Immature natural killer cell (primary cell): ENCODE measurements at regions not wholly inside any gene's neighbourhood (a gene's known extent, or its start where the extent isn't known, plus 50 kb on each side); places are given as distances from the start of the nearest gene placed in this dataset.

Experiments used
- DNase-seq, 3 donors: peaks; one replicate each; pipeline ENCODE4 v3.0.0; 2022; ENCODE audit warnings: mixed read lengths in 1 of 3
- H3K27ac Mint-ChIP-seq, 6 donors: one replicate each; pipeline ENCODE4 v1.8.0; 2020; ENCODE audit warnings: mixed read lengths in 6 of 6, mild to moderate bottlenecking in 5 of 6, inconsistent platforms in 4 of 6, moderate library complexity in 3 of 6
- H3K27me3 Mint-ChIP-seq, 3 donors: one replicate each; pipeline ENCODE4 v1.8.0; 2020 to 2021; ENCODE audit warnings: low read depth in 3 of 3, mild to moderate bottlenecking in 3 of 3, mixed read lengths in 3 of 3, moderate library complexity in 3 of 3, inconsistent platforms in 1 of 3
- H3K36me3 Mint-ChIP-seq, 3 donors: one replicate each; pipeline ENCODE4 v1.8.0; 2020; ENCODE audit warnings: mixed read lengths in 3 of 3, inconsistent platforms in 2 of 3, mild to moderate bottlenecking in 2 of 3
- H3K4me1 Mint-ChIP-seq, 2 donors: one replicate each; pipeline ENCODE4 v1.8.0; 2020; ENCODE audit warnings: inconsistent platforms in 2 of 2, mild to moderate bottlenecking in 2 of 2, mixed read lengths in 2 of 2, moderate library complexity in 1 of 2
- H3K4me3 Mint-ChIP-seq, 5 donors: one replicate each; pipeline ENCODE4 v1.8.0; 2020; ENCODE audit warnings: mild to moderate bottlenecking in 5 of 5, mixed read lengths in 5 of 5, inconsistent platforms in 3 of 5, moderate library complexity in 3 of 5
- H3K9me3 Mint-ChIP-seq, 6 donors: one replicate each; pipeline ENCODE4 v1.8.0; 2020; ENCODE audit warnings: mild to moderate bottlenecking in 6 of 6, mixed read lengths in 6 of 6, inconsistent platforms in 4 of 6, moderate library complexity in 3 of 6

- Mint-ChIP-seq H3K9me3 (no peaks in the 10 kb centered on the region), H3K4me1 (no peaks in the 10 kb centered on the region), H3K36me3 (no peaks in the 10 kb centered on the region), H3K4me3 (no peak overlapping the region), H3K27me3 (peaks cover 2 to 6% (median 4%) of the 10 kb centered on the region in 3 donors), H3K27ac (no peak overlapping the region)
- no peak for DNase-seq
These were observed 129.7 kb upstream of the ZBTB40 start for GRCh38 chr1:22321917-22322316.

- H3K4me3 Mint-ChIP-seq = no peak overlapping the region
- no peaks in the 10 kb centered on the region for H3K4me1 Mint-ChIP-seq
- no peaks in the 10 kb centered on the region for H3K36me3 Mint-ChIP-seq
- H3K9me3 Mint-ChIP-seq = no peaks in the 10 kb centered on the region
- DNase-seq = no peak
- peaks cover 2 to 5% (median 4%) of the 10 kb centered on the region in 3 donors for H3K27me3 Mint-ChIP-seq
- H3K27ac Mint-ChIP-seq = no peak overlapping the region
These were observed 128.4 kb upstream of the ZBTB40 start for GRCh38 chr1:22323141-22323845.

- Mint-ChIP-seq H3K4me1 (no peaks in the 10 kb centered on the region), H3K9me3 (no peaks in the 10 kb centered on the region), H3K27ac (no peak overlapping the region), H3K27me3 (peaks cover 2 to 4% (median 3%) of the 10 kb centered on the region in 3 donors), H3K36me3 (no peaks in the 10 kb centered on the region), H3K4me3 (no peak overlapping the region)
- DNase-seq = no peak
These were observed 127.7 kb upstream of the ZBTB40 start for GRCh38 chr1:22323846-22324504.

GRCh38 chr1:22325531-22326371 is 125.9 kb upstream of the ZBTB40 start:
- peaks cover 0 to 2% (median 2%) of the 10 kb centered on the region in 3 donors for H3K27me3 Mint-ChIP-seq
- no peak for DNase-seq
- no peaks in the 10 kb centered on the region for H3K9me3 Mint-ChIP-seq
- H3K27ac Mint-ChIP-seq = no peak overlapping the region
- H3K4me1 Mint-ChIP-seq = no peaks in the 10 kb centered on the region
- no peak overlapping the region for H3K4me3 Mint-ChIP-seq
- no peaks in the 10 kb centered on the region for H3K36me3 Mint-ChIP-seq

GRCh38 chr1:22326372-22326915 is 125.2 kb upstream of the ZBTB40 start:
- no peak overlapping the region for H3K4me3 Mint-ChIP-seq
- H3K4me1 Mint-ChIP-seq = no peaks in the 10 kb centered on the region
- no peak for DNase-seq
- no peaks in the 10 kb centered on the region for H3K36me3 Mint-ChIP-seq
- no peak overlapping the region for H3K27ac Mint-ChIP-seq
- H3K27me3 Mint-ChIP-seq = peaks cover 0 to 2% (median 2%) of the 10 kb centered on the region in 3 donors
- no peaks in the 10 kb centered on the region for H3K9me3 Mint-ChIP-seq

GRCh38 chr1:22326931-22327330 is 124.7 kb upstream of the ZBTB40 start:
- Mint-ChIP-seq H3K9me3 (no peaks in the 10 kb centered on the region), H3K27ac (no peak overlapping the region), H3K4me3 (no peak overlapping the region), H3K27me3 (peaks cover 0 to 2% (median 2%) of the 10 kb centered on the region in 3 donors), H3K4me1 (no peaks in the 10 kb centered on the region), H3K36me3 (no peaks in the 10 kb centered on the region)
- no peak for DNase-seq

- no peaks in the 10 kb centered on the region for H3K36me3 Mint-ChIP-seq
- no peak overlapping the region for H3K4me3 Mint-ChIP-seq
- DNase-seq = no peak
- peaks cover 0 to 2% (median 2%) of the 10 kb centered on the region in 3 donors for H3K27me3 Mint-ChIP-seq
- no peaks in the 10 kb centered on the region for H3K9me3 Mint-ChIP-seq
- peak overlapping the region in 1 of 6 donors; percentile 8 for H3K27ac Mint-ChIP-seq
- H3K4me1 Mint-ChIP-seq = no peaks in the 10 kb centered on the region
These were observed 124.2 kb upstream of the ZBTB40 start for GRCh38 chr1:22327411-22327810.

GRCh38 chr1:22328331-22329147 is 123.1 kb upstream of the ZBTB40 start:
- Mint-ChIP-seq H3K4me3 (no peak overlapping the region), H3K27ac (no peak overlapping the region), H3K36me3 (no peaks in the 10 kb centered on the region), H3K9me3 (no peaks in the 10 kb centered on the region), H3K4me1 (no peaks in the 10 kb centered on the region), H3K27me3 (peaks cover under 1 to 3% (median 2%) of the 10 kb centered on the region in 3 donors)
- DNase-seq = no peak

- no peak for DNase-seq
- Mint-ChIP-seq H3K36me3 (no peaks in the 10 kb centered on the region), H3K4me3 (no peak overlapping the region), H3K27ac (no peak overlapping the region), H3K9me3 (no peaks in the 10 kb centered on the region), H3K4me1 (no peaks in the 10 kb centered on the region), H3K27me3 (peaks cover 2 to 8% (median 4%) of the 10 kb centered on the region in 3 donors)
These were observed 122.5 kb upstream of the ZBTB40 start for GRCh38 chr1:22329148-22329515.

- H3K9me3 Mint-ChIP-seq = peaks cover 0 to 2% (median 0%) of the 10 kb centered on the region in 6 donors
- no peak overlapping the region for H3K4me3 Mint-ChIP-seq
These were observed 121.4 kb upstream of the ZBTB40 start for GRCh38 chr1:22330092-22330759.

GRCh38 chr1:22330760-22331119 is 120.9 kb upstream of the ZBTB40 start:
- no peak overlapping the region for H3K27ac Mint-ChIP-seq
- no peak overlapping the region for H3K4me3 Mint-ChIP-seq
- peaks cover 0 to 2% (median 0%) of the 10 kb centered on the region in 6 donors for H3K9me3 Mint-ChIP-seq
- no peaks in the 10 kb centered on the region for H3K4me1 Mint-ChIP-seq
- no peaks in the 10 kb centered on the region for H3K36me3 Mint-ChIP-seq
- no peak for DNase-seq
- H3K27me3 Mint-ChIP-seq = peaks cover 0 to 8% (median 7%) of the 10 kb centered on the region in 3 donors

More at GRCh38 chr1:22330092-22330759, 121.4 kb upstream of the ZBTB40 start:
- peaks cover 0 to 8% (median 7%) of the 10 kb centered on the region in 3 donors for H3K27me3 Mint-ChIP-seq
- no peak overlapping the region for H3K27ac Mint-ChIP-seq
- no peaks in the 10 kb centered on the region for H3K4me1 Mint-ChIP-seq
- no peaks in the 10 kb centered on the region for H3K36me3 Mint-ChIP-seq
- DNase-seq = no peak

- H3K27me3 Mint-ChIP-seq = peaks cover 0 to 8% (median 7%) of the 10 kb centered on the region in 3 donors
- no peak overlapping the region for H3K4me3 Mint-ChIP-seq
- peaks cover 0 to 2% (median 0%) of the 10 kb centered on the region in 6 donors for H3K9me3 Mint-ChIP-seq
- DNase-seq = no peak
- H3K27ac Mint-ChIP-seq = no peak overlapping the region
- no peaks in the 10 kb centered on the region for H3K4me1 Mint-ChIP-seq
- no peaks in the 10 kb centered on the region for H3K36me3 Mint-ChIP-seq
These were observed 119.8 kb upstream of the ZBTB40 start for GRCh38 chr1:22331618-22332423.
